Mesendoderm (in vitro differentiated cells): ENCODE measurements at regions not wholly inside any gene's neighbourhood (a gene's known extent, or its start where the extent isn't known, plus 50 kb on each side); places are given as distances from the start of the nearest gene placed in this dataset.

ENCODE experiments used
- DNase-seq: peaks from one replicate; pipeline ENCODE4 v3.0.0; 2013
- H2AK5ac ChIP-seq: 2 replicates; pipeline ENCODE4 v1.6.1; 2013; ENCODE audit warnings: low read length, inconsistent platforms
- H2BK120ac ChIP-seq: 2 replicates; pipeline ENCODE4 v1.6.1; 2013; ENCODE audit warnings: low read depth, mild to moderate bottlenecking, low read length, moderate library complexity, mixed read lengths
- H2BK15ac ChIP-seq: replicated peaks from 2 replicates; pipeline ENCODE4 v1.6.1; 2013; ENCODE audit warnings: low read depth, mild to moderate bottlenecking, moderate library complexity
- H2BK5ac ChIP-seq: 2 replicates; pipeline ENCODE4 v1.6.1; 2013; ENCODE audit warnings: low read length, inconsistent platforms
- H3K18ac ChIP-seq: 2 replicates; pipeline ENCODE4 v1.6.1; 2013; ENCODE audit warnings: mild to moderate bottlenecking, low read length, mixed read lengths
- H3K23ac ChIP-seq: one replicate; pipeline ENCODE4 v1.6.1; 2013; ENCODE audit warnings: low read length
- H3K27ac ChIP-seq: 2 replicates; pipeline ENCODE4 v1.5.1; 2013; ENCODE audit warnings: low read depth, mild to moderate bottlenecking, inconsistent platforms, low read length, moderate library complexity
- H3K27me3 ChIP-seq: 2 replicates; pipeline ENCODE4 v1.6.1; 2013; ENCODE audit warnings: low read length, control low read depth, mild to moderate bottlenecking, inconsistent platforms; ENCODE audit not compliant: insufficient read depth, poor library complexity
- H3K36me3 ChIP-seq: 2 replicates; pipeline ENCODE4 v1.6.1; 2013; ENCODE audit warnings: low read length, inconsistent platforms; ENCODE audit not compliant: control insufficient read depth, insufficient read depth
- H3K4ac ChIP-seq: one replicate; pipeline ENCODE4 v1.6.1; 2013; ENCODE audit warnings: low read depth, mild to moderate bottlenecking, low read length, moderate library complexity
- H3K4me1 ChIP-seq: 2 replicates; pipeline ENCODE4 v1.6.1; 2013; ENCODE audit warnings: low read depth, low read length, inconsistent platforms; ENCODE audit not compliant: control insufficient read depth
- H3K4me2 ChIP-seq: 2 replicates; pipeline ENCODE4 v1.6.1; 2013; ENCODE audit warnings: low read length
- H3K4me3 ChIP-seq: 2 replicates; pipeline ENCODE4 v1.5.1; 2013; ENCODE audit warnings: mild to moderate bottlenecking, low read length
- H3K56ac ChIP-seq: one replicate; pipeline ENCODE4 v1.6.1; 2013; ENCODE audit warnings: low read length
- H3K79me1 ChIP-seq: 2 replicates; pipeline ENCODE4 v1.6.1; 2013; ENCODE audit warnings: low read length, inconsistent platforms
- H3K79me2 ChIP-seq: 2 replicates; pipeline ENCODE4 v1.6.1; 2013; ENCODE audit warnings: mild to moderate bottlenecking, low read length; ENCODE audit not compliant: control insufficient read depth, insufficient read depth
- H3K9ac ChIP-seq: 2 replicates; pipeline ENCODE4 v1.6.1; 2013; ENCODE audit warnings: low read length, inconsistent platforms
- H4K5ac ChIP-seq: one replicate; pipeline ENCODE4 v1.6.1; 2013; ENCODE audit warnings: low read length
- H4K8ac ChIP-seq: one replicate; pipeline ENCODE4 v1.6.1; 2013; ENCODE audit warnings: low read depth, mild to moderate bottlenecking, control low read depth, low read length, moderate library complexity
- WGBS: extraction: QIAGEN DNeasy Blood & Tissue Kit; methylation state at CpG from one replicate; pipeline ENCODE4 v1.1.7; 2013; ENCODE audit warnings: low lambda C conversion rate, missing lambda C conversion rate; ENCODE audit not compliant: insufficient coverage; ENCODE audit errors: extremely low coverage; 5-methylcytosine and 5-hydroxymethylcytosine counted together

GRCh38 chr20:43833511-43834395 is 80.9 kb upstream of the TOX2 start:
- H3K23ac ChIP-seq: no peak overlapping the region
- no peak overlapping the region for H2BK120ac ChIP-seq
- WGBS: no CpG with 5 or more reads among the region's 6 CpGs
- H3K27ac ChIP-seq: no peak overlapping the region
- H2BK15ac ChIP-seq: no peak overlapping the region
- no peaks in the 10 kb centered on the region for H3K4me1 ChIP-seq
- no peak overlapping the region for H3K4ac ChIP-seq
- no peak overlapping the region for H3K56ac ChIP-seq
- no peak overlapping the region for H2BK5ac ChIP-seq
- H3K79me1 ChIP-seq: no peaks in the 10 kb centered on the region
- H3K4me3 ChIP-seq: no peak overlapping the region
- H2AK5ac ChIP-seq: no peak overlapping the region
- no peak overlapping the region for H4K8ac ChIP-seq
- H3K4me2 ChIP-seq: no peak overlapping the region
- DNase-seq: no peak
- no peak overlapping the region for H3K9ac ChIP-seq
- no peaks in the 10 kb centered on the region for H3K79me2 ChIP-seq
- H4K5ac ChIP-seq: no peak overlapping the region
- no peaks in the 10 kb centered on the region for H3K36me3 ChIP-seq
- H3K27me3 ChIP-seq: no peaks in the 10 kb centered on the region
- no peak overlapping the region for H3K18ac ChIP-seq

- Histone ChIP-seq H3K4me1 (no peaks in the 10 kb centered on the region), H3K9ac (no peak overlapping the region), H2BK5ac (no peak overlapping the region), H3K27me3 (no peaks in the 10 kb centered on the region), H2AK5ac (no peak overlapping the region), H3K4ac (no peak overlapping the region), H3K4me3 (no peak overlapping the region), H3K23ac (no peak overlapping the region), H3K79me1 (no peaks in the 10 kb centered on the region), H2BK120ac (no peak overlapping the region), H2BK15ac (no peak overlapping the region), H3K27ac (no peak overlapping the region), H3K36me3 (no peaks in the 10 kb centered on the region), H3K56ac (no peak overlapping the region), H4K8ac (no peak overlapping the region), H3K79me2 (no peaks in the 10 kb centered on the region), H3K18ac (no peak overlapping the region), H3K4me2 (no peak overlapping the region), H4K5ac (no peak overlapping the region)
- no peak for DNase-seq
- no CpG with 5 or more reads among the region's 4 CpGs for WGBS
These were observed 81.7 kb upstream of the TOX2 start for GRCh38 chr20:43832961-43833360.

- no peak overlapping the region for H3K23ac ChIP-seq
- no peak overlapping the region for H4K8ac ChIP-seq
These were observed 82.4 kb upstream of the TOX2 start for GRCh38 chr20:43832096-43832816.

GRCh38 chr20:43831481-43832065 is 83.1 kb upstream of the TOX2 start:
- H3K4ac ChIP-seq: no peak overlapping the region
- no peak overlapping the region for H3K4me3 ChIP-seq
- no peak for DNase-seq
- WGBS: no CpG with 5 or more reads among the region's 14 CpGs
- no peaks in the 10 kb centered on the region for H3K27me3 ChIP-seq
- no peak overlapping the region for H2BK5ac ChIP-seq
- no peak overlapping the region for H4K8ac ChIP-seq
- H2BK120ac ChIP-seq: no peak overlapping the region
- no peak overlapping the region for H3K4me2 ChIP-seq
- H3K18ac ChIP-seq: no peak overlapping the region
- H3K79me2 ChIP-seq: no peaks in the 10 kb centered on the region
- no peak overlapping the region for H4K5ac ChIP-seq
- no peaks in the 10 kb centered on the region for H3K4me1 ChIP-seq
- no peak overlapping the region for H2BK15ac ChIP-seq
- no peak overlapping the region for H2AK5ac ChIP-seq
- no peaks in the 10 kb centered on the region for H3K36me3 ChIP-seq
- H3K9ac ChIP-seq: no peak overlapping the region
- no peaks in the 10 kb centered on the region for H3K79me1 ChIP-seq
- no peak overlapping the region for H3K23ac ChIP-seq
- no peak overlapping the region for H3K56ac ChIP-seq
- H3K27ac ChIP-seq: no peak overlapping the region

More at GRCh38 chr20:43832096-43832816, 82.4 kb upstream of the TOX2 start:
- Histone ChIP-seq H3K4me3 (no peak overlapping the region), H3K36me3 (no peaks in the 10 kb centered on the region), H3K27me3 (no peaks in the 10 kb centered on the region), H2BK15ac (no peak overlapping the region), H3K4ac (no peak overlapping the region), H3K4me2 (no peak overlapping the region), H3K79me2 (no peaks in the 10 kb centered on the region), H3K79me1 (no peaks in the 10 kb centered on the region), H4K5ac (no peak overlapping the region), H2AK5ac (no peak overlapping the region), H3K4me1 (no peaks in the 10 kb centered on the region), H3K56ac (no peak overlapping the region), H3K27ac (no peak overlapping the region), H3K18ac (no peak overlapping the region), H3K9ac (no peak overlapping the region), H2BK5ac (no peak overlapping the region), H2BK120ac (no peak overlapping the region)
- WGBS: no CpG with 5 or more reads among the region's 9 CpGs
- DNase-seq: no peak

- H3K4me1 ChIP-seq: no peaks in the 10 kb centered on the region
- no peak overlapping the region for H3K56ac ChIP-seq
- no peak overlapping the region for H2BK15ac ChIP-seq
- H3K27me3 ChIP-seq: no peaks in the 10 kb centered on the region
- H3K27ac ChIP-seq: no peak overlapping the region
- no CpG with 5 or more reads among the region's 5 CpGs for WGBS
- H4K5ac ChIP-seq: no peak overlapping the region
- H2BK120ac ChIP-seq: no peak overlapping the region
- no peak overlapping the region for H4K8ac ChIP-seq
- no peak for DNase-seq
- H3K4me2 ChIP-seq: no peak overlapping the region
- H3K79me2 ChIP-seq: no peaks in the 10 kb centered on the region
- H3K9ac ChIP-seq: no peak overlapping the region
- H3K4ac ChIP-seq: no peak overlapping the region
- no peak overlapping the region for H3K18ac ChIP-seq
- H3K79me1 ChIP-seq: no peaks in the 10 kb centered on the region
- no peak overlapping the region for H2AK5ac ChIP-seq
- H3K23ac ChIP-seq: no peak overlapping the region
- H3K4me3 ChIP-seq: no peak overlapping the region
- no peak overlapping the region for H2BK5ac ChIP-seq
- H3K36me3 ChIP-seq: no peaks in the 10 kb centered on the region
These were observed 83.8 kb upstream of the TOX2 start for GRCh38 chr20:43830883-43831282.
